NCI-H1694 (cell line): ENCODE measurements at regions not wholly inside any gene's neighbourhood (a gene's known extent, or its start where the extent isn't known, plus 50 kb on each side); places are given as distances from the start of the nearest gene placed in this dataset.
"Not testable (repeated sequence)": the region's sequence is repeated elsewhere in the genome, so short reads cannot be mapped to it uniquely, and the experiment has no call there.

Experiments
- DNase-seq: peaks from one replicate; lab custom pipeline; 2025; lab: John Stamatoyannopoulos, UW

DNA sequence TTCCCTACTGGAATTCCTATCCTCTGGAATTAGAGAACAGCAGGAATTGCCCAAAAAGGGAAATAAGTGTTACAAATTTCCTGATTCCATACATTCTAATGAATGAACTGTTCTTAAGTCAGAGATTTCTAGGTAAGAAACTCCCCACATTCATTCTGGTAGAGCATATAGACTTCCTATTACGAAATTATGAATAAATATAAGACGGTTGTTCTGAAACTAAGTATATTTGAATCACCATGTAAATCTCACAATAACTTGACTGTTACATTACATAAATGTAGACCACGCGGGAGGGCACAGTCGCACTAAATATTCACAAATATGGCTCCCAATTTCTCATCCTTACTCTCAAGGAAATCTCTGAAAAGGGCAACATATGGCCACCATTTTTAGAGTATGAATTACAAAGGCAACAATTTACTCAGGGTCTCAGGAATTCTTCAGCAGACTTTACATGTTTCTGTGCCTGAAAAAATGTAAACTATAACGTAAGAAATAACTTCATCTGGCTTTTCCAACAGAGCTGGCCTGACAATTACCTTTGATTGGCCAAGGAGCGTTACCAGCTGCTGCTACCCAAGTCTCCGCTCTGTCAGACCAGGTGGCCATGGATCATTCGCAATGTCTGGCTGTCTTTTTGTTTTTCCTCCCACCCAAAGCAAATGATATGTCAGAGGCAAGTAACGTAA, 115.8 kb downstream of the MPP7 start:
- DNase-seq: no peak

GRCh38 chr10:28186461-28186860, 116.4 kb downstream of the MPP7 start:
- no peak for DNase-seq

GRCh38 chr10:28184810-28185209, 118.1 kb downstream of the MPP7 start:
- DNase-seq: no peak

GRCh38 chr10:28181478-28182096, 121.3 kb downstream of the MPP7 start:
- no peak for DNase-seq

DNA sequence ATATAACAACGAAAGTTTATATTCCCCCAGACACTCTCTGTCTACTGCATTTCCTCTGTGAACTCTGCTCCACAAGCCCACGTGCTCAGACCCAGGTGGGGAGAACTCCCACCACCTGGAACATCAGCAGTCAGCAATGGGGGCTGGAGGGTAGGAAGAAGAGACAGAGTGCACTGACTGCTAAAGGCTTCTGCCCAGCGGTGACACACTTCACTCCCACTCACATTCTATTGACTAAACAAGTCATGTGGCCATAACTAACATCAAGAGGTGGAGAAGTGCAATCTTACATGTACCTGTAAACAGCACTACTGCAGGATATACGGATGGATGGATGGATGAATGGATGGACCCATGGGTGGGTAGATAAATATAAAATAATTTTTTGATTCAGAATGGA, 122.2 kb downstream of the MPP7 start:
- no peak for DNase-seq

DNA sequence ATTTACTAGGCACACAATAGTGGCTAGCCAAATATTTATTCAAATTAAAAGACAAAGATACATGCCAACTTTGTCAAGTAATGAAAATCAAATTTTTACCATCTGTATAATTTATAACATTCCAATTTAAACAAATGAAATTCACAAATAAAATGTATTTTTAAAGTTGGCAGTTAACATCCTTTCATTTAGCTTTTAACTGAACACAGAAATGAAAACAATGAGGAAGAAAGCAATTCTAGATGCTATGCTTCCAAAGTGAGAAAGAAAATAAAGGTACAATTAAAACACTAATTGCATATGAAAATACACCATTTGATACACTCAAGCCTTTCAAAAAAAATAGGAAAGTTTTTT, 123.1 kb downstream of the MPP7 start:
- DNase-seq: no peak

- DNase-seq: peak; percentile 16
Observed at GRCh38 chr10:28179006-28179742, 123.7 kb downstream of the MPP7 start.

DNA sequence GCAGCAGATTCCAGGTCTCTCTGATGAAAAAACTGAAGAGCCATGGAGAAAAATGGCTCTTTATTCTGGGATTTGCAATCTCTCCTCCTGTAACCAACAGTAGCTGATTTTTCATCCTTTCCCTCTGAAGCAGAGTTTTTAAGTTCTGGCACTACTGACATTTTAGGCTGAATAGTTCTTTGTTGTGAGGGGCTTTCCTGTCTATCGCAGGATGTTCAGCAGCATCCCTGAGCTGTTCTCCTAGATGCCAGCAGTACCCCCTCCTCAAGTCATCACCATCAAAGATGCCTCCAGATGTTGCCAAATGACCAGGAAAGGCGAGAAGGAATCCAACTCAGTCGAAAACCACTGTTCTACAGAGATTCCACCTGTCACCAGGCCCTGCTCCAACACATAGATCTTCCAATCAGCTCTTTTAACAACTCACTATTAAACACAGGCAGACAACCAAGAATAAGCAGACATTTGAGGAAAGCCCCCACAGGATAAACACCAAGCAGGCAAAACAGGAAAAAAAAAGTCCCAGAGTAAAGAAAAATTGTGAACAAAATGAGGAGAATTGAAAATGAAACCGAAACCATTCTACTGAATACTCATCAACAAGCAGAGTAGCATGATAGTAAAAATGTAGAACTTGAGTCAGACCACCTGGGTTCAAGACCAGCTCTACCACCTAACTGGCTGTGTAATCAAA, 124.8 kb downstream of the MPP7 start:
- DNase-seq: no peak

GRCh38 chr10:28176498-28176897, 126.4 kb downstream of the MPP7 start:
- DNase-seq: not testable (repeated sequence)

GRCh38 chr10:28172223-28172610, 130.6 kb downstream of the MPP7 start:
- DNase-seq: no peak

- no peak for DNase-seq
Observed at GRCh38 chr10:28171468-28172222, 131.2 kb downstream of the MPP7 start.

GRCh38 chr10:28169525-28169924, 133.3 kb downstream of the MPP7 start:
- no peak for DNase-seq

DNA sequence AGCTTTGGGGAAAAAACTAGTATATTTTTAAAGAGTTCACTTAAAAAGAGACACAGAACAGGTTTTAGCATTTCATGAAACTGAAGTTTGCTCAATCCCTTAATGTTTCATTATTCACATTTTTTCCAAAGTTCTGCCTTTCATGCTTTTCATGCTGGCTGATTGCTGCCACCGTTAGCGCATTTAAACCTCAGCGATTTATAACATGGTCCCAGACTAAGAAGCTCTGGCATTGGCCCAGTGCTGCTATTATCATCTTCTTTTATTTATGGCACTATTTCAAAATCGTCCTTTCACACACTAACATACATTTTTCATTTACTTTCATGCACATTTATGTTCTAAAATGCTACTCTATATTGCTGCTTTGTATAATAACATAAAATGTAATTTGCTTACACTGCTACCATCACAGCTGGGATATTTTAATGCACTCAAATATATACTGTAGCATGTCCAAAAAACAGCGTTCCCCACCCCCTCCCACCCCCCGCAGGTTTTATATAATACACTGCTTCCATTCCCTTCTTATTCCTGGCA, 141.9 kb downstream of the MPP7 start:
- no peak for DNase-seq

DNA sequence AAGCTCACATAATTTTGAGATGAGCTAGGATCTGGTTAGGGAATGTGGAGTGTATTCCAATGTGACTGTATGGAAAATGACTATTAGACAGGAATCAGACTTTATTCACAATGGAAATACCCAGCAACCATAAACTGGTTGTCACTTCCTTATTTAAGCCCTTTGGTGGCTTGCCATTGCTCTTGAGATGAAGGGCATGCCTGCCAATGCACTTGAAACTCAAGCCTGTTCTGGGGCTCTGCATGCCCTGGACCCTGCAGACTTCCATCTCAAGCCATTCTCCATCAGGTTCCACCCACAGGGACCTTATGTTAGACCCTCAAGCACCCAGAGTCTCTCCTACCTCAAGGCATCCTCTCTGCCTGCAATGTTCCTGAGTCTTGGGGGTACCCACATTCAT, 145.5 kb downstream of the MPP7 start:
- DNase-seq: no peak

DNA sequence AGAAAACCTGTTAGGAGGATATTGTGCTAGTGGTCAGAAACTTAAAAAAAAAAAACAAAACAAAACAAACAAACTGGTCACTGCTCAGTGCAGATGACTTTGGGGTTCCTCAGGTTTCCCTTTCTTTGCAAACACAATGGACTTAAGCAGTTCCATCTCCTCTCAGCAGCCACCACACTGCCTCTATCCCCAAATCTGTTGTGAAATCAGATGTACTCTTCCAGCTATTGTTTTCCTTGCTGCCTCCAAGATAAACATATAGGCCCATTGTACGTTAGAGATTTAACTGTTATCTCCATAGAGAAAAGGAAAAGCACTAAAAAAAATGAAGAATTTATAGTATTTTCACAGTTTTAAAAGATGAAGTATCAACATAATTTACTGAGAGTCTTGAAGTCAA, 147.1 kb downstream of the MPP7 start:
- DNase-seq: no peak

GRCh38 chr10:28151636-28152035, 151.2 kb downstream of the MPP7 start:
- DNase-seq: no peak

DNA sequence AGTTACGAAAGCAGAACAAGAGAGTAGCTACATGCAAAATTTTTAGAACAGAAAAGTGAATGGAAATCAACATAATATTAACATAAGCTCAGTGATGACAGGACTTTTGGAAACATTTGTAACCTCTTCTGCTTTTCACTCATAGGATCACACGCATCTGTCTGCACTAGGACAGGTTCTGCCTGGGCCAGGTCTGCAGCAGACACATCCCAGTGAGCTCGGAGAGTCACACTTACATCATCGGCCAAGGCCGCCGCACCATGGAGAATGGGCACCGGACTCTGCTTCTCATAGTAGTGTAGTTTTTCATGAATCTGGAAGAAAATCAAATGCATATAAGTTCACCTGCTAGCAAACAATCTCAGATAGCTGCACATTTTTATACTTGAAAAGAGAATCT, 150.9 kb upstream of the ODAD2 start:
- no peak for DNase-seq

DNA sequence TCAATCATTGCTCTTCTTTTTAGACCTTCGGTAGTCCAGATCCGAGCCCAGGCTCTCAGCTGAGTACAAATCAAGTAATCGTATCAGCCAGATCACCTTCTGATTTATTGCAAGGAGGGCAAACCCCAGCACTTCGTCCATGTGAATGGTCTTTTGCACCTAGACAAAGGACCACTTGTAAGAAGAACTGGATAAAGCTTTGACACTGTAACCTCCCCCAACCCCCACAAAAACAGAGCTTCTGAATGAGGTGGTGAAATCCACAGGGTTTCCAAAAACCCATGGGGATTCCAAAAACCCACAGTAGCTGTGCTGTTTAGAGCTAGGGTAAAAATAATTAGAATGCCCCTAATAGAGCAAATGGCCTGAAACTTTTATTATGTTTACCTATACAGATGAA, 148.8 kb upstream of the ODAD2 start:
- no peak for DNase-seq

GRCh38 chr10:28139138-28139537, 140.3 kb upstream of the ODAD2 start:
- no peak for DNase-seq

- no peak for DNase-seq
Observed at GRCh38 chr10:28137907-28138880, 139.3 kb upstream of the ODAD2 start.

- DNase-seq: no peak
Observed at GRCh38 chr10:28135258-28135657, 136.4 kb upstream of the ODAD2 start.
